Stomach smooth muscle (tissue), 2 donors: ENCODE measurements at regions not wholly inside any gene's neighbourhood (a gene's known extent, or its start where the extent isn't known, plus 50 kb on each side); places are given as distances from the start of the nearest gene placed in this dataset.

ENCODE experiments used
- H3K27ac ChIP-seq: one replicate; pipeline ENCODE4 v1.7.0; 2013; ENCODE audit warnings: mild to moderate bottlenecking, low read length, inconsistent platforms
- H3K27me3 ChIP-seq, 2 donors: one replicate each; pipeline ENCODE4 v1.7.0; 2013; ENCODE audit warnings: low read length in 2 of 2; ENCODE audit not compliant: insufficient read depth in 2 of 2, control insufficient read depth in 1 of 2
- H3K36me3 ChIP-seq, 2 donors: one replicate each; pipeline ENCODE4 v1.7.0; 2013; ENCODE audit warnings: low read length in 2 of 2; ENCODE audit not compliant: control insufficient read depth in 2 of 2, insufficient read depth in 2 of 2
- H3K4me1 ChIP-seq: one replicate; pipeline ENCODE4 v1.7.0; 2013; ENCODE audit warnings: low read length; ENCODE audit not compliant: control insufficient read depth, insufficient read depth
- H3K4me3 ChIP-seq, 2 donors: one replicate each; pipeline ENCODE4 v1.7.0; 2013; ENCODE audit warnings: low read length in 2 of 2
- H3K9ac ChIP-seq, 2 donors: one replicate each; pipeline ENCODE4 v1.7.0; 2013; ENCODE audit warnings: low read length in 2 of 2, mild to moderate bottlenecking in 1 of 2
- H3K9me3 ChIP-seq, 2 donors: one replicate each; pipeline ENCODE4 v1.7.0; 2013; ENCODE audit warnings: low read length in 2 of 2; ENCODE audit not compliant: control insufficient read depth in 2 of 2
- donor health status: healthy.
- donor health status: Pancreatic carcinoma.

DNA sequence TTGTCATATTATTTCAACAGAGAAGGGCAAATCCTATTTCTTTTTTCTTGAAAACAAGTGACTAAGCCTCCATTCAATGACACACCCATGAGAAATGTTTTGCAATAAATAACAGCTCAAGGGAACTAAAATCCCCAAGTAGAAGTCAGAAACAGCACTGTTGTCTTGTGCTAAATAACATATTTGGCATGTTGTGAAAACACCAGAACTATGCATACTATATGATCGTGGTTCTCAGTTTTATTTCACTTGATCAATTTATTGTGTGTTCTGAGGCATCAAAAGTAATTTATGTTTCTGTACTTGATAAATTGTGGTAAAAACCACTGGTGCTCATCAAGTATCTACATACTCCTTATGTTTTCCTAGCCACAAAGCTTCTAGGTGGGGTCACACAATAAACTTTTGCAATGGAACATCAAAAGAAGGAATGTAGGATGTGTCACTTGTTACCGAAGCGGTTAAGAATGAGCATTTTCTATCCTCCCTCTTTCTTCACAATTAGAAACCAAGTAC lies 691.7 kb upstream of the CBLB start:
- Histone ChIP-seq H3K36me3 (no peaks in the 10 kb centered on the region), H3K27ac (no peak overlapping the region), H3K9me3 (no peaks in the 10 kb centered on the region), H3K4me1 (no peaks in the 10 kb centered on the region), H3K4me3 (no peak overlapping the region), H3K9ac (no peak overlapping the region), H3K27me3 (no peaks in the 10 kb centered on the region)

DNA sequence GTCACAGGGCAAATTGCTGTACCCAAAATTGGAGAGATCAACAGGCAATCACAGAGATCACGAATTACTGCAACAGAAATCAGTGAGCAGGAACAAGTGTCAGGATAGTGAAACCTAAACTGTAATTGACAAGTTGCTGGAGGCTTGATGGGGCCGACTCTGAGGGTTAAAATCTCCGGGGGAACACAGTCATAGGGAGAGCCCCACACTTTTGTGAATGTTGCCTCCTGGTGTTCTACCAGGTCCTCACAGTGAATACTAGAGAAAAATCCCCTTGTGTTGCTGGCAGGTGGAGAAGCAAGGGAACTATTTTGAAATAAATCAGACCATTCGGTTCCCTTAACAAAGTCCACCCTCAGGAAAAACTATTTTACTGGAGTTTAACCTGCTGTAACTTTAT lies 697.5 kb upstream of the CBLB start:
- H3K27ac ChIP-seq: no peak overlapping the region
- H3K4me1 ChIP-seq: no peaks in the 10 kb centered on the region
- no peak overlapping the region for H3K9ac ChIP-seq
- H3K27me3 ChIP-seq: no peaks in the 10 kb centered on the region
- H3K36me3 ChIP-seq: no peaks in the 10 kb centered on the region
- no peak overlapping the region for H3K4me3 ChIP-seq
- H3K9me3 ChIP-seq: no peaks in the 10 kb centered on the region

DNA sequence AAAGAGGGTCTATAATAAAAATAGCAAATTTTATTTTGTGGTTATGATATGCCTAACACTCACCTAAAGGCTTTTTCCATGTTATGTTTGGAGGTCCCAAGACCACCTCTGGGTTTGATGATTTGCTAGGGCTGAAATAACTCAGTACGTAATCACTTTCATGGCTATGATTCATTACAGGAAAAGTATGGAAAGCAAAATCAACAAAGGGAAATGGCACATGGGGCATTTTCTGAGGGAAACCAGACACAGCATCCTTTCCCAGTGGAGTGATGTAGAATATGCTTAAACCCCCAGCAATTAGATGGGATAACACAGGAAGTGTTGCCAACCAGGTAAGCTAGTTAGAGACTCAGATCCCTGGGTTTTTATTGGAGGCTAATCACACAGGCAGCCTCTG lies 701.6 kb upstream of the CBLB start:
- Histone ChIP-seq H3K4me1 (no peaks in the 10 kb centered on the region), H3K9ac (no peak overlapping the region), H3K36me3 (no peaks in the 10 kb centered on the region), H3K27ac (no peak overlapping the region), H3K4me3 (no peak overlapping the region), H3K27me3 (no peaks in the 10 kb centered on the region), H3K9me3 (no peaks in the 10 kb centered on the region)

DNA sequence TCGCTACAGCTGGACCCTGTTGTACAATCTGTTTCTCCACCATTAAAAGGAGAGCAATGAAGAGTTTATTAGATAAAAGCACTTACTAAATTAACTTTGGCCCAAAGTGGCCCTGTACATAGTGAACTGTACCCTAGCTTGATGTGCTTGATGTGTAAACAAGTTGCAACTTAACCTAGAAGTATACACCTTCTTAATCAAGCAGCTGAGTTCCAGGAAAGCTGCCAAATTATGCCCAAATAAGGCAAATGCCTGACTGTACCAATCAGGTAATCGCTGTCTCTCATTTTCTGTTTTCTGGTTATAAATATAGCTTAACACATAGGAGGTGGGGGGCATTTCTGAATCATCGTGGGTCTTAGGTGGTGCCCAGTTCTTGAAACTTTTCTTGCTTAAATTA lies 704.8 kb upstream of the CBLB start:
- no peaks in the 10 kb centered on the region for H3K36me3 ChIP-seq
- H3K9ac ChIP-seq: no peak overlapping the region
- no peaks in the 10 kb centered on the region for H3K27me3 ChIP-seq
- H3K4me1 ChIP-seq: no peaks in the 10 kb centered on the region
- H3K4me3 ChIP-seq: no peak overlapping the region
- H3K27ac ChIP-seq: no peak overlapping the region
- H3K9me3 ChIP-seq: no peaks in the 10 kb centered on the region

DNA sequence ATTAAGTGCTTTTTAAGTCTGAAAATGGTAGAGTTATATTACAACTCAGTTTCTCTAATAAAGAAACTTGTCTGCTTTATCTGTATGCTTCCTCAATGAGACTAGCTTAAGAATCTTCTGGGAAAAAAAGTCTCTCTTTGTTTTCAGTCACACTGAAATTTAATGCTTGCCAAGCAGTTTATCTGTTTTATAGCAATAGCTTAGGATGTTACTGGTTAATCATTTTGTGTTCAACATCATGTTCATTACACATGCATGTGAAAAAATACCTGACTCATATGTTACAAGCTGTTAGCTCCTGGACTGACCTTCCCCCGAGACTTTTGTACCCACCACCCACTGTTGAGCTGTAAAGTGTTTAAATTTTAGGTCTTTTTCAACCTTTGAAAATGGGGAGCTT lies 706.2 kb upstream of the CBLB start:
- Histone ChIP-seq H3K27ac (no peak overlapping the region), H3K4me3 (no peak overlapping the region), H3K27me3 (no peaks in the 10 kb centered on the region), H3K9ac (no peak overlapping the region), H3K9me3 (no peaks in the 10 kb centered on the region), H3K36me3 (no peaks in the 10 kb centered on the region), H3K4me1 (no peaks in the 10 kb centered on the region)

DNA sequence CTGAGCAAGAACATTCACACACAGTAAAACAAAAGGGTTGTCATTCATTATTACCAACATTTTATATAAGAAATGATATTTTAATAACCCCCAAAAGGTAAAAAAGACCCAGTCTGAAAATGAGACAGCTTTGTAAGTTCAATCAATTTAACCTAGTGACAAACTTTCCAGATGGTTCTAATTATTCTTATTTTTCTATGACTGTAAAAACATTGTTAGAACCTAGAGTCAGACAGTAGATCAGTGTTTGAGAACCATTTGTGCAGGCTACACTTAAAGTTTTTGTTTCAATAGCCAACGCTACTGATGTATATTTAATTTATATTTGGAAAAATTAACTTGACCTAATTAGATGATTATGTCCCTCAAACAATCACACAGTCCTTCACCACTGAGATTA lies 708.4 kb upstream of the CBLB start:
- no peaks in the 10 kb centered on the region for H3K9me3 ChIP-seq
- H3K27ac ChIP-seq: no peak overlapping the region
- no peak overlapping the region for H3K9ac ChIP-seq
- no peaks in the 10 kb centered on the region for H3K27me3 ChIP-seq
- H3K36me3 ChIP-seq: no peaks in the 10 kb centered on the region
- H3K4me3 ChIP-seq: no peak overlapping the region
- no peaks in the 10 kb centered on the region for H3K4me1 ChIP-seq

DNA sequence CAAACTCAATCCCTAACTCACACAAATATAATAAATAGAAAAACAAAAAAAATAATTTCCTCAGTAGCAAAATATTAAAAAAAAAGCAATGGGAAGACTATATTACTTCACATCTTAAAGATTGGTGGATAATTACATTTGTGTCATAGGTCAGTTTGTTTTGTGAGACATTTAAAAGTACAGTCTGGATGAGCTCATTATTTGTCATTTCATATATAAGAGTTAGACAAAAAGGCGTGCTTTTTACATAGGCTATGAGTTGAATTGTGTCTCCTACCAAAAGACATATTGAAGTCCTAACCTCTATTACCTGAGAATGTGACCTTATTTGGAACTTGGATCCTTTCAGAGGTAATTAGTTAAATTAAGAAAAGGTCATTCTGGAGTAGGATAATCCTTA lies 710.1 kb upstream of the CBLB start:
- Histone ChIP-seq H3K27me3 (no peaks in the 10 kb centered on the region), H3K9me3 (no peaks in the 10 kb centered on the region), H3K27ac (no peak overlapping the region), H3K4me3 (no peak overlapping the region), H3K36me3 (no peaks in the 10 kb centered on the region), H3K9ac (no peak overlapping the region), H3K4me1 (no peaks in the 10 kb centered on the region)

DNA sequence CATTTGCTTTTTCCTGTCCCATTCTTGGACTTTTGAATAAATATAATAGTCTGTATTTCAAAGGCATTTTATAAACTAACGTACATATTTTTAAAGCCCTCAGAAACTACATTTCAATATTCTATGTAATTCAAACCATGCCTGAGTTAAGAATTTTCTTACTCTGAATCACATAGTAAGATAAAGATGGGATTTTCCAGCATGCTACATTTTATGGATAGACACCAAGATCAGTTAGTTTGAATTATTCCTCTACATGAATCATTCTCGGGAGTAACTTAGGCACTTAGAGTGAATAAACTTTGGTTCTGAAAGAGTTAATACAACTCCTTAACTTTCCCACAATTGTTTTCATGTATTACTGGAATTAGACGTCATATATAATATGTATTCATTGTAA lies 713.3 kb upstream of the CBLB start:
- H3K4me1 ChIP-seq: no peaks in the 10 kb centered on the region
- no peaks in the 10 kb centered on the region for H3K9me3 ChIP-seq
- H3K27ac ChIP-seq: no peak overlapping the region
- no peak overlapping the region for H3K4me3 ChIP-seq
- H3K36me3 ChIP-seq: no peaks in the 10 kb centered on the region
- H3K9ac ChIP-seq: no peak overlapping the region
- no peaks in the 10 kb centered on the region for H3K27me3 ChIP-seq

DNA sequence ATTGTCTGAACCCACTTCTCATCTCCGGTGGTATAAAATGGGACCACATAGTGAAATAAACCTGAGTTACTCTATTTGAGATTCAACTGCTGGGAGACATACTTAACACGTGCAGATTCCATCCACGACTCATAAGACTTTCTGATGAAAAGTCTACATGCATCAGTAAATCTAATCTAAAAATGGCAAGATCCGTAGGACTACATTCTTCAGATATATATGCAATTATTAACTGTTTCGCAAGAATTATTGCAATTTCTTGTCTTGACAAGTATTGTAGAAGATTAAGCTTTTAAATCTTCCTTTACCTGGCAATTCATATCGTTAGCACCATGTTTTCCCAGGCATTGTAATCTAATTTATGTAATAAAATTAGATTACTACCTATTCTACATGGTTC lies 718.7 kb upstream of the CBLB start:
- H3K36me3 ChIP-seq: no peaks in the 10 kb centered on the region
- no peaks in the 10 kb centered on the region for H3K9me3 ChIP-seq
- no peaks in the 10 kb centered on the region for H3K27me3 ChIP-seq
- H3K9ac ChIP-seq: no peak overlapping the region
- no peaks in the 10 kb centered on the region for H3K4me1 ChIP-seq
- no peak overlapping the region for H3K27ac ChIP-seq
- H3K4me3 ChIP-seq: no peak overlapping the region

DNA sequence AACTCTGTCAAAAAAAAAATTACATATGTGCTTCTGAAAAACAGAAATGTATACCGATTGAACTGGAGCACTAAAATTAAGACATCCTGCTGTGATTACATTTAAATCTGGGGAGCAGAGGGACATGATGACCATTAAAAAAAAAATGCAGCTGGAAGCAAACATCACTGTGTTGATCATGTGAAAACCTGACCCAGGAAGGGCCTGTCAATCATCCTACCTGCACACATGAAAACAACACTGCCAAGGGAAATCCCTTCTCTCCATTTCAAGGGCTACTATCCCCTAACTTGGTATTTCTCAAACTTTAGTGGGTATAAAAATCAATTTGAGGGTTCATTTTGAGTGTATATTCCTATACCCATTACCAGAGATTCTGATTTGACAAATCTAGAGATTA lies 719.9 kb upstream of the CBLB start:
- Histone ChIP-seq H3K27me3 (no peaks in the 10 kb centered on the region), H3K9me3 (no peaks in the 10 kb centered on the region), H3K4me1 (no peaks in the 10 kb centered on the region), H3K27ac (no peak overlapping the region), H3K9ac (no peak overlapping the region), H3K4me3 (no peak overlapping the region), H3K36me3 (no peaks in the 10 kb centered on the region)

DNA sequence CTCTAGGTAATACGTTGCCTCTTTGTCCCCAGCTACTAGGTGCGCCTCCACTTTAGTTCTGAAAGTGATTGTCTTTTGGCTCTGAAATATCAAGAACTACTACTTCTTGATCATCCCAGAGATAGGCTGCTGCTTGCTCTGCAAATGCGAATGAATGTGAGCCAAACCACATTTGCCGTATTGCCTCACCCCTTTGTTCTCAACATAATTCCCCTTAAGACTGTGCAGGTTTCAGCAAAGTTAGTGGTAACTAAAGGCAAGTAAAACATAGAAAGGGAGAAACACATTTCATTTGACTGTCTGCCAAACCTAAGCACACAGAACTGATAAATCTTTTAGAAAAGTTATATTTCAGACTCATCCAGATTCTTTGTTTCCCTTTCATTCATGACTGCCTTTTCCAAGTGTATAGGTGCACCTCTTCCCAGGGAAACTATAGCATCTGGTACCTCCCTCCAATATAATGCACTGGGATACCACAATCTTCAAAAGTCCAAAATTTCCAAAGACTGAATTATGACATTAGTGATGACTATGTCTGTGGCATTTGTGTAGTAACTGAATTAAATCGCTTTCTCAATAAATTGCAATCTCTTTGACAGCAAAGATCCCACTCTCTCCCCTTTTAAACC lies 720.6 kb upstream of the CBLB start:
- H3K4me1 ChIP-seq: no peaks in the 10 kb centered on the region
- H3K36me3 ChIP-seq: no peaks in the 10 kb centered on the region
- H3K9ac ChIP-seq: no peak overlapping the region
- no peak overlapping the region for H3K27ac ChIP-seq
- no peaks in the 10 kb centered on the region for H3K27me3 ChIP-seq
- H3K4me3 ChIP-seq: no peak overlapping the region
- no peaks in the 10 kb centered on the region for H3K9me3 ChIP-seq
